ENCODE measurements at regions not wholly inside any gene's neighbourhood (a gene's known extent, or its start where the extent isn't known, plus 50 kb on each side); places are given as distances from the start of the nearest gene placed in this dataset.

- TF ChIP-seq POLR2A (IDR thresholded peaks at IDR 0.05; ENCODE audit: low read depth, low read length) (no peak), TAF1 (IDR thresholded peaks at IDR 0.05; ENCODE audit: low read depth, low read length) (no peak), POLR2AphosphoS5 (IDR thresholded peaks at IDR 0.05; ENCODE audit: low read depth, low read length) (no peak), SPI1 (IDR thresholded peaks at IDR 0.05; ENCODE audit: low read depth, low read length) (no peak), POU2F2 (IDR thresholded peaks at IDR 0.05; ENCODE audit: low read depth, low read length) (no peak)
Measured at GRCh38 chr12:23169012-23169695, 544.2 kb downstream of the ETNK1 start.
